ENCODE measurements at regions not wholly inside any gene's neighbourhood (a gene's known extent, or its start where the extent isn't known, plus 50 kb on each side); places are given as distances from the start of the nearest gene placed in this dataset.

GRCh38 chr6:127641905-127642304 is 64.9 kb downstream of the C6orf58 start:
- H3K36me3 Mint-ChIP-seq (ENCODE audit: low read depth), result peaks cover 4% of the 10 kb centered on the region
- peaks cover 4% of the 10 kb centered on the region for H3K27me3 Mint-ChIP-seq
- H3K9me3 Mint-ChIP-seq (ENCODE audit: low read depth), result peaks cover 6% of the 10 kb centered on the region
- ATAC-seq (no peak), DNase-seq (peak; percentile 14)
- CTCF ChIA-PET, result interaction anchor here (0.7 to 1.0 kb wide), 5 partner anchors 32 to 339 kb away, joined by 3 to 5 read pairs (median 3); no protein-coding TSS in a partner anchor
- intact Hi-C loops (cut with DNase I, micrococcal nuclease), result loop anchor here (1.0 to 10.0 kb wide), 3 partner anchors 88 to 337 kb away; no protein-coding TSS in a partner anchor
- H3K4me3 Mint-ChIP-seq, result no peak overlapping the region
- POLR2A ChIA-PET, result interaction anchor here (0.6 kb wide), 1 partner anchor 88 kb away, joined by 3 read pairs; no protein-coding TSS in a partner anchor
- no peak overlapping the region for H3K27ac Mint-ChIP-seq
- H3K4me1 Mint-ChIP-seq, result no peaks in the 10 kb centered on the region
